ENCODE measurements at regions not wholly inside any gene's neighbourhood (a gene's known extent, or its start where the extent isn't known, plus 50 kb on each side); places are given as distances from the start of the nearest gene placed in this dataset.

DNA sequence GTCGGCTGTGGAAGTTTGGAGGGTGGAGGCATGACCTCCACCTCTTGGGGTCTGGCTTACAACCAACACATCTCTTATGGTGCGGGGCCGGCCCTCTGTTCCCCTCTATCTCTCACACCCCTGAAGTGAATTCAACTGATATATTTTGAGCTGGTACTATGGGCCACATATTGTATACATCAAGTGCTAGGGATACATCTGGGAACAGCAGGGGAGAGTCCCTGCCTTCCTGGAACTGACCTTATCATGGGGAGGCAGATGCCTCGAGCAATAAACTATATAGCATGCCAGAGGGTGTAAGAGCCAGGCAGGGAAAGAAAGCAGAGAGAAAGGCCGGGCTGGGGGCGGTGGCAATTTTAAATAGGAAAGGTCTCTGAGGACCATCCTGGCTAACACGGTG lies 60.4 kb upstream of the TRPM1 start:
- TF ChIP-seq, protein P1, sequence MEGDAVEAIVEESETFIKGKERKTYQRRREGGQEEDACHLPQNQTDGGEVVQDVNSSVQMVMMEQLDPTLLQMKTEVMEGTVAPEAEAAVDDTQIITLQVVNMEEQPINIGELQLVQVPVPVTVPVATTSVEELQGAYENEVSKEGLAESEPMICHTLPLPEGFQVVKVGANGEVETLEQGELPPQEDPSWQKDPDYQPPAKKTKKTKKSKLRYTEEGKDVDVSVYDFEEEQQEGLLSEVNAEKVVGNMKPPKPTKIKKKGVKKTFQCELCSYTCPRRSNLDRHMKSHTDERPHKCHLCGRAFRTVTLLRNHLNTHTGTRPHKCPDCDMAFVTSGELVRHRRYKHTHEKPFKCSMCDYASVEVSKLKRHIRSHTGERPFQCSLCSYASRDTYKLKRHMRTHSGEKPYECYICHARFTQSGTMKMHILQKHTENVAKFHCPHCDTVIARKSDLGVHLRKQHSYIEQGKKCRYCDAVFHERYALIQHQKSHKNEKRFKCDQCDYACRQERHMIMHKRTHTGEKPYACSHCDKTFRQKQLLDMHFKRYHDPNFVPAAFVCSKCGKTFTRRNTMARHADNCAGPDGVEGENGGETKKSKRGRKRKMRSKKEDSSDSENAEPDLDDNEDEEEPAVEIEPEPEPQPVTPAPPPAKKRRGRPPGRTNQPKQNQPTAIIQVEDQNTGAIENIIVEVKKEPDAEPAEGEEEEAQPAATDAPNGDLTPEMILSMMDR (IDR thresholded peaks at IDR 0.05; ENCODE audit: low read length): no peak
- TF ChIP-seq EZH2 (IDR thresholded peaks at IDR 0.05; ENCODE audit: borderline replicate concordance, low read length): no peak

Data from OCI-LY1 (cell line).